OCI-LY7 (cell line): ENCODE measurements at regions not wholly inside any gene's neighbourhood (a gene's known extent, or its start where the extent isn't known, plus 50 kb on each side); places are given as distances from the start of the nearest gene placed in this dataset.

Source experiments
- BruUV-seq: library from RNA; stranded (reverse); fragments of 400-500 nt; replicated peaks from 2 replicates; lab custom pipeline; 2021; lab: Mats Ljungman, UMichigan
- CTCF ChIA-PET: fragments of 300-600 bp; sonication (Branson Sonifier 250); formaldehyde crosslinking; loops from one replicate; lab custom pipeline; 2022; ENCODE audit warnings: antibody characterized with exemption; ENCODE audit not compliant: unreplicated experiment; lab: Charles Lee
- POLR2A ChIA-PET: fragments of 300-600 bp; sonication (Branson Sonifier 250); formaldehyde crosslinking; loops from one replicate; lab custom pipeline; 2022; ENCODE audit warnings: antibody characterized with exemption; lab: Charles Lee
- DNase-seq: peaks from one replicate; pipeline ENCODE4 v3.0.0-alpha.2; 2015; ENCODE audit warnings: low spot score
- H2AFZ ChIP-seq: fragments of 200-600 bp; sonication (generic), shearing (Covaris generic); 2 replicates; pipeline ENCODE4 v1.6.1; 2014; ENCODE audit warnings: mild to moderate bottlenecking, antibody characterized with exemption, low read length, moderate library complexity
- H3K27ac ChIP-seq: fragments of 200-600 bp; sonication (generic); 2 replicates; pipeline ENCODE4 v1.5.1; 2014; ENCODE audit warnings: mixed run types, low read depth, mild to moderate bottlenecking, moderate library complexity, low read length, inconsistent platforms; ENCODE audit not compliant: poor library complexity, severe bottlenecking
- H3K36me3 ChIP-seq: fragments of 200-600 bp; sonication (generic); 2 replicates; pipeline ENCODE4 v1.6.1; 2014; ENCODE audit warnings: mild to moderate bottlenecking, antibody characterized with exemption, low read length, moderate library complexity, mixed read lengths; ENCODE audit not compliant: insufficient read depth
- H3K4me1 ChIP-seq: fragments of 200-600 bp; sonication (generic); 2 replicates; pipeline ENCODE4 v1.5.1; 2014; ENCODE audit warnings: mild to moderate bottlenecking, low read length; ENCODE audit not compliant: insufficient read depth, poor library complexity, severe bottlenecking
- H3K4me2 ChIP-seq: fragments of 200-600 bp; sonication (generic); 2 replicates; pipeline ENCODE4 v1.6.1; 2014; ENCODE audit warnings: mild to moderate bottlenecking, low read length
- H3K4me3 ChIP-seq: fragments of 200-600 bp; sonication (generic); 2 replicates; pipeline ENCODE4 v1.5.1; 2014; ENCODE audit warnings: mild to moderate bottlenecking, low read depth, low read length; ENCODE audit not compliant: poor library complexity, severe bottlenecking
- H3K79me2 ChIP-seq: fragments of 200-600 bp; sonication (generic); 2 replicates; pipeline ENCODE4 v1.6.1; 2016; ENCODE audit warnings: low read depth, mild to moderate bottlenecking, low read length, moderate library complexity, mixed read lengths; ENCODE audit not compliant: insufficient read depth
- H3K9me2 ChIP-seq: fragments of 200-600 bp; sonication (generic); 2 replicates; pipeline ENCODE4 v1.6.1; 2016; ENCODE audit warnings: mild to moderate bottlenecking, low read length, mixed read lengths; ENCODE audit not compliant: insufficient read depth
- H3K9me3 ChIP-seq: fragments of 200-600 bp; sonication (generic); 2 replicates; pipeline ENCODE4 v1.6.1; 2014; ENCODE audit warnings: mild to moderate bottlenecking, mixed run types, low read length, mixed read lengths
- H4K20me1 ChIP-seq: fragments of 200-600 bp; sonication (generic); 2 replicates; pipeline ENCODE4 v1.6.1; 2014; ENCODE audit warnings: mild to moderate bottlenecking, antibody characterized with exemption, low read length, moderate library complexity, mixed read lengths; ENCODE audit not compliant: insufficient read depth
- EZH2phosphoT487 ChIP-seq: fragments of 200-600 bp; sonication (generic); IDR thresholded peaks from 2 replicates; pipeline ENCODE4 v1.6.1; 2018; ENCODE audit warnings: low read depth, borderline replicate concordance, mild to moderate bottlenecking, mixed run types, antibody characterized with exemption, low read length, moderate library complexity, mixed read lengths
- intact Hi-C: fragments of 100-400 bp; cut with micrococcal nuclease; formaldehyde crosslinking; loops from one replicate; pipeline ENCODE4 v1.10.0; 2022; ENCODE audit not compliant: unreplicated experiment
- TF ChIP-seq, protein P1 (sequence below): fragments of 200-600 bp; sonication (generic); conservative IDR thresholded peaks from 2 replicates; pipeline ENCODE4 v1.5.1; 2014; ENCODE audit warnings: mild to moderate bottlenecking, antibody characterized with exemption, low read length, moderate library complexity, mixed read lengths

DNA sequence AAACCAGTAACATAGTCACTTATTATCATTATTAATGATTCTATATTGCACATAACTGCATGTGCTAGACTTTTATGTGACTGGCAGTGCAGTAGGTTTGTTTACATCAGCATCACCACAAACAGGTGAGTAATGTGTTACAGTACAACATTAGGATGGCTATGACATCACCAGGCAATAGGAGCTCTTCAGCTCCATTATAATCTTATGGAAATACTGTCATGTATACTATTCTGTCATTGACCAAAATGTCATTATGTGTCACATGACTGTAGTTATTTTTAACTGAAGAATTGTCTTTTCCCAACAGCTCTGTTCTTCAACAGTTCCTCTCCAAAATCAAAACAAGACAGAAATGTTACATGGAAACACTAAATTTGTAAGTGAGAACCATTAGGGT, 96.3 kb downstream of the C18orf54 start:
- Histone ChIP-seq H3K9me3 (no peaks in the 10 kb centered on the region), H3K79me2 (no peaks in the 10 kb centered on the region), H4K20me1 (no peaks in the 10 kb centered on the region), H2AFZ (no peak overlapping the region), H3K4me1 (no peaks in the 10 kb centered on the region), H3K36me3 (no peaks in the 10 kb centered on the region), H3K9me2 (no peaks in the 10 kb centered on the region), H3K27ac (no peak overlapping the region), H3K4me3 (no peak overlapping the region), H3K4me2 (no peak overlapping the region)
- DNase-seq: no peak
- ChIA-PET POLR2A (no interaction called here), CTCF (no interaction called here)
- intact Hi-C loops: loop anchor here (5.0 kb wide), 1 partner anchor 528 kb away; no protein-coding TSS in a partner anchor
- BruUV-seq: no TSS peak
- TF ChIP-seq, protein P1, sequence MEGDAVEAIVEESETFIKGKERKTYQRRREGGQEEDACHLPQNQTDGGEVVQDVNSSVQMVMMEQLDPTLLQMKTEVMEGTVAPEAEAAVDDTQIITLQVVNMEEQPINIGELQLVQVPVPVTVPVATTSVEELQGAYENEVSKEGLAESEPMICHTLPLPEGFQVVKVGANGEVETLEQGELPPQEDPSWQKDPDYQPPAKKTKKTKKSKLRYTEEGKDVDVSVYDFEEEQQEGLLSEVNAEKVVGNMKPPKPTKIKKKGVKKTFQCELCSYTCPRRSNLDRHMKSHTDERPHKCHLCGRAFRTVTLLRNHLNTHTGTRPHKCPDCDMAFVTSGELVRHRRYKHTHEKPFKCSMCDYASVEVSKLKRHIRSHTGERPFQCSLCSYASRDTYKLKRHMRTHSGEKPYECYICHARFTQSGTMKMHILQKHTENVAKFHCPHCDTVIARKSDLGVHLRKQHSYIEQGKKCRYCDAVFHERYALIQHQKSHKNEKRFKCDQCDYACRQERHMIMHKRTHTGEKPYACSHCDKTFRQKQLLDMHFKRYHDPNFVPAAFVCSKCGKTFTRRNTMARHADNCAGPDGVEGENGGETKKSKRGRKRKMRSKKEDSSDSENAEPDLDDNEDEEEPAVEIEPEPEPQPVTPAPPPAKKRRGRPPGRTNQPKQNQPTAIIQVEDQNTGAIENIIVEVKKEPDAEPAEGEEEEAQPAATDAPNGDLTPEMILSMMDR: no peak
- TF ChIP-seq EZH2phosphoT487: no peak

DNA sequence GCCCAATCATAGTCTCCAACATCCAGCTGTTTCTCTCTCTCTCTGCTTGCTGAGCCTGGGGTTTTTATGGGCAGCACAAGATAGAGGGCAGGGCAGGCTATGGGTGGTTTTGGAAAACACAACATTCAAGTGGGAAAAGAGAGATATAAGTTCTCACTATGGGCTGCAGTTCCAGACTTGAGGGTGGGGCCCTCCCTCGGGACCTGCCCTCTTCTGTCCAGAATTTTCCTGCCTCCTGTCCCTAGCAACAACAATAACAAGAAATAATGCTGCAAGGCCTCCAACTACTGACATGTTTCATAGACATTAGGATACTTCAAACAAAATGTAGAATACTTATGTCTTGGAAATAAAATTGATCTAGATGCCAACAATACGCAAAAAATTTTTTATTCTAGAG, 107.8 kb downstream of the C18orf54 start:
- Histone ChIP-seq H3K4me2 (no peak overlapping the region), H3K27ac (no peak overlapping the region), H3K9me3 (no peaks in the 10 kb centered on the region), H3K4me3 (no peak overlapping the region), H3K4me1 (no peaks in the 10 kb centered on the region), H4K20me1 (no peaks in the 10 kb centered on the region), H3K36me3 (no peaks in the 10 kb centered on the region), H2AFZ (no peak overlapping the region), H3K79me2 (no peaks in the 10 kb centered on the region), H3K9me2 (no peaks in the 10 kb centered on the region)
- CTCF ChIA-PET: no interaction called here
- intact Hi-C loops: no loop called here
- DNase-seq: no peak
- POLR2A ChIA-PET: no interaction called here
- no TSS peak for BruUV-seq
- TF ChIP-seq, protein P1: no peak
- TF ChIP-seq EZH2phosphoT487: no peak

DNA sequence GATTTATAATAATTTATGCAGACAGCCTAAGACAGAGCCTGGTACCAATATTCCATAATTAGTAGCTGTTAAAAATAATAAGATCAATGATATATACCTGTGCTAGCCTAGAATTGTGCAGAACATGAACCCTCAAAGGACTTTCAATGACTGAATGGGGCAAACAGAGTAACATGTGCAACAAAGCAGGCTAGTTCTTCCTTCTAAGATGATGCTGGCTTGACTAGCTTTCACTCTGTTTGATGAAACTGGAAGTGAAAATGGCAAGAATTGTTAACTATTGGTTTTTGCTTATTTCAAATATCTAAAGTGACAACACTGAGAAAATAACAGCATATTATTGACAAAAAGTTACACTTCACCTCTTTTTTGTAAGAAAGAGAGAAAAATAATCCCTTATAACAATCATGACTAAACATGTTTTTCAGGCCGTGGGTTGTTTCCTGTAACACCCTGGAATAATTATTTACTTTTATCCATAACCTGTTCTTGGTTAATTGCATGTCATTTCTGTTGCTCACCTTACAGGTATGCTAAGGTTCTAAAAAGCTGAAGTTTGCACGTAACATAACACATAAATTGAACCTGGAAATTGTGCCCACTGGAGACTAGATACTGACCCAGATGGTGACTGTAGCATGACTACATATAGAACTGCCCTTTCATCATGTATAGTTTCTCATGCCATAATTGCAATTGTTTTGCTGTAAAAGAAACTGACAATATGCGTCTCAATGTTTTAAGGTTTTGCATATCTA, 108.7 kb downstream of the C18orf54 start:
- intact Hi-C loops: no loop called here
- no peaks in the 10 kb centered on the region for H4K20me1 ChIP-seq
- no peak for TF ChIP-seq EZH2phosphoT487
- TF ChIP-seq, protein P1: no peak
- CTCF ChIA-PET: no interaction called here
- H2AFZ ChIP-seq: no peak overlapping the region
- H3K9me3 ChIP-seq: no peaks in the 10 kb centered on the region
- DNase-seq: no peak
- H3K9me2 ChIP-seq: no peaks in the 10 kb centered on the region
- H3K79me2 ChIP-seq: no peaks in the 10 kb centered on the region
- H3K4me2 ChIP-seq: no peak overlapping the region
- POLR2A ChIA-PET: no interaction called here
- H3K4me1 ChIP-seq: no peaks in the 10 kb centered on the region
- BruUV-seq: no TSS peak
- no peak overlapping the region for H3K4me3 ChIP-seq
- no peaks in the 10 kb centered on the region for H3K36me3 ChIP-seq
- H3K27ac ChIP-seq: no peak overlapping the region
